Activated T-cell treated with anti-CD3 and anti-CD28 coated beads, Interleukin-2, amount 50 U/mL, for 48 hours (primary cell): ENCODE measurements at regions not wholly inside any gene's neighbourhood (a gene's known extent, or its start where the extent isn't known, plus 50 kb on each side); places are given as distances from the start of the nearest gene placed in this dataset.
"Not testable (repeated sequence)": the region's sequence is repeated elsewhere in the genome, so short reads cannot be mapped to it uniquely, and the experiment has no call there.

ENCODE experiments used
- DNase-seq, 2 experiments: peaks; one replicate each; pipeline ENCODE4 v3.0.0-alpha.2; 2020

DNA sequence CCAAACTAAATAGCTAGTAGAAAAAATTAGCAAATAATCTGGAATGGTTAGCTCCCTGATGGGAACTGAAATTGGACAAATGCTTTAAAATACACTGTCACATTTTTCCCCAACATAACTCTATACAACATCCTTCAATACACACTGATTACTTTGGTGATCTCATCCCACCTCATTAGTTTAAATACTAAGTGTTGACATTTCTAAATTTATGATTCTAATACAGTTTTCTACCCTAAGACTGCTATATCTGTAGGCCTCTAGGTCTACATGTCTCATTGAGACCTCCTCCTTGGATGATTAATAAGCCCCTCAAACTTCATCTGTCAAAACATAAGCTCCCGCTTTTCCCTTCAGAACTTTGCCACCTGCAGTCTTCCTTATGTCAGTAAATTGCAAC lies 80.7 kb upstream of the SLITRK5 start:
- no peak for DNase-seq

DNA sequence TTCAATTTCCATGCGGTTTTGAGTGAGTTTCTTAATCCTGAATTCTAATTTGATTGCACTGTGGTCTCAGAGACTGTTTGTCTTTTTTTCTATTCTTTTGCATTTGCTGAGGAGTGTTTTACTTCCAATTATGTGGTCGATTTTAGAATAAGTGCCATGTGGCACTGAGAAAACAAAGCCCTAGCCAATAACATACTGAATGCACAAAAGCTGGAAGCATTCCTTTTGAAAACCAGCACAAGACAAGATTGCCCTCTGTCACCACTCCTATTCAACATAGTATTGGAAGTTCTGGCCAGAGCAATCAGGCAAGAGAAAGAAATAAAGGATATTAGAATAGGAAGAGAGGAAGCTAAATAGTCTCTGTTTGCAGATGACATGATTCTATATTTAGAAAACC lies 66.7 kb upstream of the SLITRK5 start:
- not testable (repeated sequence) for DNase-seq

DNA sequence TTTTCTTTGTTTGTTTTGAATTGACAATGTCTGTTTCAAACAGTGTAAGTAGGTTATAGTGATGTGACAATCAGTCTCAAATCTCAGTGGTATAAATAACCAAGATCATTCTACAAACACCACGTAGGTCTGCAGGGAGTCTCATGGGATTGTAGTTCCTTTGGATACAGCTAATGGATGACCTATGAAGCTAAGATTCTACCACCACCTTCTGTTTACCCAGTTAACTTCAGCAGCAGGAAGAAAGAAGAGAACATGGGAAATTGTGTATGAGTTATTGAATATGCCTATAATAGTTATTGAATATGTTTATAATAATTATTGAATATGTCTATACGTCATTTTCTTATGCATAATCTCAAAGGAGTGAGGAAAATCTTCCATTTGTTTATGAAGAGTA lies 63.9 kb upstream of the SLITRK5 start:
- no peak for DNase-seq

DNA sequence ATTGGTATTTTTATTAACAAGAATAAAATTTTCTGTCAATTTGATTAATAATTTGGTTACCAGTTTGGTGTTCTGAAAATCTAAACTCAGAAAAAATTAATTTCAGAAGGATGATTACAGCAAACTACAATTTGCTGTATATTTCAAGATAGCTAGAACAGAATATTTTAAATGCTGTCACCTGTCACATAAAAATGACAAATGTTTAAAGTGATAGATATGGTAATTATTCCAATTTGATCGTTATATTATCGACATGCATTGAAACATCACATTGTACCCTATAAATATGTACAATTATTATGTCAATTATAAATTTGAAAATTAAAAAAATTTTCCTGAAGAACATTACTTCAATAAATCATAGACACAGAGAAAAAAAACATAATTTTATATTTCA lies 56.9 kb upstream of the SLITRK5 start:
- DNase-seq = no peak
